ENCODE measurements at regions not wholly inside any gene's neighbourhood (a gene's known extent, or its start where the extent isn't known, plus 50 kb on each side); places are given as distances from the start of the nearest gene placed in this dataset.

- no peak for TF ChIP-seq GPBP1L1 (CRISPR knock-in tag; IDR thresholded peaks at IDR 0.05)
- TF ChIP-seq TAF15 (IDR thresholded peaks at IDR 0.05; ENCODE audit: low read depth, low read length, poor library complexity, severe bottlenecking), result no peak
- TF ChIP-seq MYPOP (CRISPR knock-in tag; IDR thresholded peaks at IDR 0.05), result no peak
- TF ChIP-seq MIER3 (CRISPR knock-in tag; IDR thresholded peaks at IDR 0.05; ENCODE audit: borderline replicate concordance), result peak; percentile 44; the same call in 1 of the 2 replicates
- TF ChIP-seq HNF1A (IDR thresholded peaks at IDR 0.05; ENCODE audit: low read depth), result peak; percentile 79
- peak; percentile 90 for TF ChIP-seq HNF1A (CRISPR knock-in tag; IDR thresholded peaks at IDR 0.05; ENCODE audit: borderline replicate concordance)
These were observed 103.3 kb upstream of the BOD1 start (continued) for GRCh38 chr5:173719731-173720082.

Data from HepG2 (cell line).